GM12873 (cell line): ENCODE measurements at regions not wholly inside any gene's neighbourhood (a gene's known extent, or its start where the extent isn't known, plus 50 kb on each side); places are given as distances from the start of the nearest gene placed in this dataset.

ENCODE experiments used
- CTCF ChIP-seq: IDR thresholded peaks from 2 replicates; pipeline ENCODE4 v1.5.1; 2012; ENCODE audit warnings: low read depth, mild to moderate bottlenecking, moderate library complexity, low read length, control low read depth; ENCODE audit not compliant: insufficient read depth; ENCODE audit errors: missing control alignments

- no peak for TF ChIP-seq CTCF
Measured at GRCh38 chr9:99592834-99593574, 228.7 kb upstream of the NR4A3 start.

GRCh38 chr9:99593610-99594009 is 228.1 kb upstream of the NR4A3 start:
- TF ChIP-seq CTCF, result no peak

GRCh38 chr9:99594056-99594780 is 227.5 kb upstream of the NR4A3 start:
- no peak for TF ChIP-seq CTCF

GRCh38 chr9:99595796-99596195 is 225.9 kb upstream of the NR4A3 start:
- TF ChIP-seq CTCF, result no peak

GRCh38 chr9:99601571-99602111 is 220.0 kb upstream of the NR4A3 start:
- no peak for TF ChIP-seq CTCF

GRCh38 chr9:99602854-99603253 is 218.8 kb upstream of the NR4A3 start:
- TF ChIP-seq CTCF, result no peak

GRCh38 chr9:99605016-99605743 is 216.5 kb upstream of the NR4A3 start:
- TF ChIP-seq CTCF, result no peak
